Body of pancreas (tissue), 4 donors: ENCODE measurements at regions not wholly inside any gene's neighbourhood (a gene's known extent, or its start where the extent isn't known, plus 50 kb on each side); places are given as distances from the start of the nearest gene placed in this dataset.

Source experiments
- CTCF ChIP-seq, 7 experiments: fragments of 450-650 bp in 4 of 7; fragments of 200-600 bp in 3 of 7; sonication (generic) in 3 of 7; IDR thresholded peaks; one replicate each; pipeline ENCODE4 v1.5.1; 2016 to 2019; ENCODE audit warnings: antibody characterized with exemption in 7 of 7
- POLR2A ChIP-seq, 3 donors: fragments of 450-650 bp; IDR thresholded peaks; one replicate each; pipeline ENCODE4 v1.6.1; 2016; ENCODE audit warnings: antibody characterized with exemption in 3 of 3, mild to moderate bottlenecking in 2 of 3

GRCh38 chr11:70736937-70737640 lies 338.8 kb downstream of the CTTN start:
- TF ChIP-seq CTCF (IDR thresholded peaks at IDR 0.05) (no peak), POLR2A (IDR thresholded peaks at IDR 0.05) (no peak)
